Tibial artery (tissue), 4 donors: ENCODE measurements at regions not wholly inside any gene's neighbourhood (a gene's known extent, or its start where the extent isn't known, plus 50 kb on each side); places are given as distances from the start of the nearest gene placed in this dataset.

Experiments
- DNase-seq, 2 donors: peaks; one replicate each; pipeline ENCODE4 v3.0.0-alpha.2; 2019
- H3K27ac ChIP-seq, 2 donors: fragments of 200-600 bp; sonication (generic) in 1 of 2; 1 replicate in 1 of 2; 2 replicates in 1 of 2; pipeline ENCODE4 v1.5.1; 2018 to 2019; ENCODE audit warnings: mild to moderate bottlenecking in 1 of 2
- H3K27me3 ChIP-seq, 2 donors: fragments of 200-600 bp; sonication (generic) in 1 of 2; one replicate each; pipeline versions ENCODE4 v1.5.1 to v1.6.0; 2016 to 2019
- H3K36me3 ChIP-seq, 3 donors: fragments of 200-600 bp; sonication (generic) in 2 of 3; one replicate each; pipeline ENCODE4 v1.5.1; 2016 to 2019; ENCODE audit warnings: mild to moderate bottlenecking in 2 of 3
- H3K4me1 ChIP-seq, 4 donors: fragments of 200-600 bp; sonication (generic) in 2 of 4; 1 replicate in 3 of 4; 2 replicates in 1 of 4; pipeline ENCODE4 v1.5.1; 2016 to 2019
- H3K4me3 ChIP-seq, 2 donors: fragments of 200-600 bp; sonication (generic) in 1 of 2; 1 replicate in 1 of 2; 2 replicates in 1 of 2; pipeline ENCODE4 v1.5.1; 2018 to 2019; ENCODE audit warnings: mild to moderate bottlenecking in 2 of 2
- H3K9me3 ChIP-seq, 3 donors: fragments of 200-600 bp; sonication (generic) in 1 of 3; one replicate each; pipeline ENCODE4 v1.5.1; 2016 to 2019
- CTCF ChIP-seq, 2 experiments: fragments of 200-600 bp in 1 of 2; fragments of 450-650 bp in 1 of 2; IDR thresholded peaks; one replicate each; pipeline ENCODE4 v1.5.1; 2017 to 2019; ENCODE audit warnings: antibody characterized with exemption in 2 of 2, mild to moderate bottlenecking in 1 of 2, moderate library complexity in 1 of 2
- intact Hi-C: fragments of 100-400 bp; cut with DNase I; formaldehyde crosslinking; loops from one replicate; pipeline ENCODE4 v1.15.0; 2023; ENCODE audit warnings: low total_unique reads

- Histone ChIP-seq H3K4me1 (peaks cover 0 to 9% (median 3%) of the 10 kb centered on the region in 4 donors), H3K4me3 (no peak overlapping the region), H3K27ac (no peak overlapping the region), H3K9me3 (no peaks in the 10 kb centered on the region), H3K27me3 (peaks cover 0 to 36% of the 10 kb centered on the region in 2 donors), H3K36me3 (no peaks in the 10 kb centered on the region)
- no peak for TF ChIP-seq CTCF (IDR thresholded peaks at IDR 0.05)
- DNase-seq = no peak
- intact Hi-C loops = loop anchor here (5.0 kb wide), 1 partner anchor 1535 kb away; no protein-coding TSS in a partner anchor
Measured at GRCh38 chr19:32222556-32222955, 122.9 kb upstream of the ZNF507 start.

GRCh38 chr19:32223106-32223505 is 122.3 kb upstream of the ZNF507 start:
- Histone ChIP-seq H3K9me3 (no peaks in the 10 kb centered on the region), H3K4me1 (peaks cover 0 to 9% (median 3%) of the 10 kb centered on the region in 4 donors), H3K27ac (no peak overlapping the region), H3K4me3 (no peak overlapping the region), H3K27me3 (peaks cover 0 to 41% of the 10 kb centered on the region in 2 donors), H3K36me3 (no peaks in the 10 kb centered on the region)
- intact Hi-C loops = loop anchor here (5.0 kb wide), 1 partner anchor 1536 kb away; no protein-coding TSS in a partner anchor
- DNase-seq = no peak
- no peak for TF ChIP-seq CTCF (IDR thresholded peaks at IDR 0.05)

DNA sequence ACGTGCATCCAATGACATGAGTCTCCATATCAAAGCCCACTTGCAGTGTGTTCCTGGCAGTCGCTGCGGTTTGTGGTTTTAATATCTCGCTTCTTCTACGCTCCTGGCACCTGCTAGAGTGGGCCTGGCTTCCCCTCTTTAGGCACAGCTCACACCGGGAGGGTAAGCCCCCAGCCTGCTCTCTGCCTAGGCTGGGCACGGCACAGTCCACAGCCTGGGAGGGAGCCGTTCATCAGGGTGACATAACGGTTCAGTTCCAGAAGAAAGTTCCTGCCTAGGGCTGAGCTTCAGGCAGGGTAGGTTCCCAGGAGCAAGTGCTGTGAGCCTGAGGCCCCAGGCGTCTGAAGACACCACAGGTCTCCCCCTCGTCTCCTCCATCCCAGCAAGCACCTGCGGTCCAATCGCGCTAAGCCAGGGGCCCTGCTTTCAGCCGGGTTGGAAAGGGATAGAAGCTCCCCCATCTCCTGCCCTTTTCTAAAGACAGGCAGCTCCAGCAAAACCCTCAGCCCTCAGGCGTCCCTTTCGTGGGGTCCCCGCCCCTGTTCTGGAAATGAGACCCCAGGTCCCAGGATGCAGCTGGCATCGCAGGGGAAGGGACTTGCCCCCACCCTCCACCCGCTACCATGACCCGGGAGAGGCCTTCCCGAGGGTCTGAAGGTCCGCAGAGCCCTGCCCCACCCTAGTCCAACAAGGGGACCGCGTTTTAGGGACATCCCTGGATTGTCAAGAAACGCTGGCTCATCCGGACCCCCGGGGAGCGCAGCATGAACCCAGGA is 121.6 kb upstream of the ZNF507 start:
- no peak for TF ChIP-seq CTCF (IDR thresholded peaks at IDR 0.05)
- DNase-seq = no peak
- intact Hi-C loops = loop anchor here (5.0 kb wide), 1 partner anchor 1536 kb away; no protein-coding TSS in a partner anchor
- no peak overlapping the region for H3K27ac ChIP-seq
- peaks cover 0 to 9% (median 3%) of the 10 kb centered on the region in 4 donors for H3K4me1 ChIP-seq
- H3K36me3 ChIP-seq = no peaks in the 10 kb centered on the region
- H3K4me3 ChIP-seq = no peak overlapping the region
- H3K9me3 ChIP-seq = no peaks in the 10 kb centered on the region
- peaks cover 0 to 41% of the 10 kb centered on the region in 2 donors for H3K27me3 ChIP-seq

DNA sequence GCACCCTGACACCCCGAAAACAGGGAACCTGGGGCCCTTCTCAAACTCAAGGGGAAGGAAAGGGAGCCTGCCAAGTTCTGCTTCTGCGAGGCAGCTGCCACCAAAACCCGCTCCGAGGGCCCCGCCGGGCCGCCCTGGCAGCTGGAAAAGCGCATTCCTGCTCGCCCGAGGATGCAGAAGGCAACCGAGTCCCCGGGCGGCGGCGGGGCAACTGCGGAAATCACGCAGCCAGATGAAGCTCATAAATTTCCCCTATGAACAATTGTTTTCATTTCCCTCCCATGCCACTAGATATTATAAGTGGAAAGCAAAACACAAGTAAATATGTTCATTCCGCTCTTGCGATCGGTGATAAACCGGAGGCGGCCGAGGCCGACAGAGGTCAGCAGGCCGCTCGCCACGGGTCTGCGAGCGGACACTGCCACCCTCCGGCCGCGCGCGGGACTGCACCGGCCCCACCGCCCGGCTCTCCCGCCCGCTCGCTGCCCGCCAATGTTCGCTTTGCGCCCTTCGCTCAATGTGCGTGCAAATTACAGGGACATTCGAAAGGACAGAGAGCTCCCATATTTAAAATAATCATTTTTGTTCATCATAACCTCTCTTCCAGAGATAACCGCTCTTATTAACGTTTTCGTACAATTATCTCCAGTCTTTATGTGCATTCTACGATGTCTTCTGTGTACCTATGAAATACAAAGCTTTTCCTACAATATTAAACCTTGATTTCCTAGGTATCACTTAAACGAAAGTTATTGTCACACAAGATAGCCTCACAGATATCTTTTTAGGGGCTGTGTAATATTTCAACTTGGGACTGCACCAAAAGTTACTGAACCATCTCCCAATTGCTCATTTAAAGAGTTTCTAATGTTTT is 120.8 kb upstream of the ZNF507 start:
- peak; percentile 84 to 99 for TF ChIP-seq CTCF (IDR thresholded peaks at IDR 0.05)
- intact Hi-C loops = loop anchor here (5.0 kb wide), 1 partner anchor 1537 kb away; no protein-coding TSS in a partner anchor
- Histone ChIP-seq H3K36me3 (no peaks in the 10 kb centered on the region), H3K9me3 (no peaks in the 10 kb centered on the region), H3K27me3 (peaks cover 0 to 44% of the 10 kb centered on the region in 2 donors), H3K4me1 (peaks cover 0 to 9% (median 3%) of the 10 kb centered on the region in 4 donors), H3K27ac (no peak overlapping the region), H3K4me3 (peak overlapping the region in 1 of 2 donors; percentile 23)
- DNase-seq = no peak

GRCh38 chr19:32227561-32228165 is 117.7 kb upstream of the ZNF507 start:
- TF ChIP-seq CTCF (IDR thresholded peaks at IDR 0.05) = no peak
- DNase-seq = no peak
- H3K9me3 ChIP-seq = no peaks in the 10 kb centered on the region
- H3K27ac ChIP-seq = no peak overlapping the region
- peaks cover 0 to 65% of the 10 kb centered on the region in 2 donors for H3K27me3 ChIP-seq
- H3K36me3 ChIP-seq = no peaks in the 10 kb centered on the region
- H3K4me3 ChIP-seq = no peak overlapping the region
- H3K4me1 ChIP-seq = peaks cover 0 to 9% (median 3%) of the 10 kb centered on the region in 4 donors
- intact Hi-C loops = no loop called here
